ENCODE measurements at regions not wholly inside any gene's neighbourhood (a gene's known extent, or its start where the extent isn't known, plus 50 kb on each side); places are given as distances from the start of the nearest gene placed in this dataset.

DNA sequence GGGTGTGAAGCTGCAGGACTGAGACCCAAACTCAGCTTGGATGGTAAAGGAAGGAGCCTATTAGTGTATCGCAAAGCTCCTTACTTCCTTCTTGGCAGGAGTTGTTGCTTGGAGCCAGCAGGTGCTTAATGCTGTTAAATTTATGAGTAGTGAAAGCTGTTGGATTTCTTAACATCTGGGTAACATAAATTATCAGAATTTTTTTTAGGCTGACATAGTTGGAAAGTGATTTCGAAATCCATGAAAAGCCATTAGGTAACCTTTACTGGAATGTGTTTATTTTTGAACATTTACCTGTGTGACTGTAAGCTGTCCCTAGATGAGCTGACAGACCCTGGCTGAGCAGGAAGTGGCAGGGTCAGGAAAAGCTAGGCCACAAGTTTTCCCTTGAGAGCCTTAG, 470.4 kb upstream of the SLC35B3 start:
- no peak for TF ChIP-seq POLR2A (IDR thresholded peaks at IDR 0.05)
- TF ChIP-seq, protein P1, sequence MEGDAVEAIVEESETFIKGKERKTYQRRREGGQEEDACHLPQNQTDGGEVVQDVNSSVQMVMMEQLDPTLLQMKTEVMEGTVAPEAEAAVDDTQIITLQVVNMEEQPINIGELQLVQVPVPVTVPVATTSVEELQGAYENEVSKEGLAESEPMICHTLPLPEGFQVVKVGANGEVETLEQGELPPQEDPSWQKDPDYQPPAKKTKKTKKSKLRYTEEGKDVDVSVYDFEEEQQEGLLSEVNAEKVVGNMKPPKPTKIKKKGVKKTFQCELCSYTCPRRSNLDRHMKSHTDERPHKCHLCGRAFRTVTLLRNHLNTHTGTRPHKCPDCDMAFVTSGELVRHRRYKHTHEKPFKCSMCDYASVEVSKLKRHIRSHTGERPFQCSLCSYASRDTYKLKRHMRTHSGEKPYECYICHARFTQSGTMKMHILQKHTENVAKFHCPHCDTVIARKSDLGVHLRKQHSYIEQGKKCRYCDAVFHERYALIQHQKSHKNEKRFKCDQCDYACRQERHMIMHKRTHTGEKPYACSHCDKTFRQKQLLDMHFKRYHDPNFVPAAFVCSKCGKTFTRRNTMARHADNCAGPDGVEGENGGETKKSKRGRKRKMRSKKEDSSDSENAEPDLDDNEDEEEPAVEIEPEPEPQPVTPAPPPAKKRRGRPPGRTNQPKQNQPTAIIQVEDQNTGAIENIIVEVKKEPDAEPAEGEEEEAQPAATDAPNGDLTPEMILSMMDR (IDR thresholded peaks at IDR 0.05), result no peak
